ENCODE measurements at regions not wholly inside any gene's neighbourhood (a gene's known extent, or its start where the extent isn't known, plus 50 kb on each side); places are given as distances from the start of the nearest gene placed in this dataset.
"Not testable (repeated sequence)": the region's sequence is repeated elsewhere in the genome, so short reads cannot be mapped to it uniquely, and the experiment has no call there.

DNA sequence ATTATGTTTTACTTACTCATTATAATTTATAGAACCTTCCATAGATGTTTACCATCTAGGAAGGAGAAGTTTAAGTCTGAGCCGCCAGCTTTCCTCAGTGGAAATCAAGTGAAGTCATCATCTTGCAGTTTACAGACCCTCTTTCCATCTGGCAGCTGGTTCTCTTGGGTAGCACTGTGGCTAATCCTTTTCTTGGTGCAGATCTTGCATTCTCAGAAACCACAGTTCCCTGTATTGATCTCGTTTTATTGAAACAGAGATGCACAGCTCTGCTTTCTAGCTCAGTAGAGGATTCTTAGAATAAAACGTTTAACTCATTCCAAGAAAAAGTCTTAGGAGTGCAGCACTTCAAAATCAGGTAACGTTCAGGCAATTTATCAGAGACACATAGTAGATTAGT, 1154.7 kb downstream of the FOXD4L5 start:
- DNase-seq = not testable (repeated sequence)

DNA sequence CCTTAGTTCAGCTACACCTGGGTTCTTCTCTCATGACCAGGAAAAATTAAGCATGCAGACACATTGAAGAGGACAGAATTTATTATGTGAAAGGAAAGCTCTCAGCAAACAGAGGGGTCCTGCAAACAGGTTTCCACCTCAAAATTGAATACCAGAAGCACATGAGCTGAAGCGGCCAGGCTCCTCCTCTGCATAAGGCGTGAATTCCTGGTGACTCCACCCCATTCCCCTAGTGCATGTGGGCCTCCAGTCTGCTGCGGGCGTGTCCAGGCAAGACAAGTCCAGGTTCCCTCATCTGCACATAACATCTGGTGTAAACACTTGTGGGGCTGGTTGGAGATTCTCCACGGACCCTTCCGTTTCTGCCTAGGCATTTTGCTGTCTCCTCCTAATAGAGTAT, 1156.4 kb downstream of the FOXD4L5 start:
- no peak for DNase-seq

DNA sequence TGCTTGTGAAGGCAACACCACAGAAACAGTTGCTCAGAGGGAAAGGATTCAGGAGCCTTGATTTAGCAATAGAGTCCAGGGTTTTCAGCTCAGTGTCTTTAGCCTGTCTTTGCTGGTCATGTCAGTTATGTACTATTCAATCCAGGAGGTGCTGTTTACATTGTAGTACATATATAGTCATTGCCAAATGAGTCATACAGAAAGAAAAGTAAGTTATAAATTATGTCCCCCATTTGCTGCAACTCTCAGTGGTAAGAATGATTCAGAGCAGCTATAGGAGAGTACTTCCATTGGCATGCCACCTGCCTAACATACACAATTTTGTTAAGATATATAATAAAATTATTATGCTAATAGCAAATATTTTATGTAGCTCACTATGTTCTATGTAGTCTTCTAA, 1163.4 kb downstream of the FOXD4L5 start:
- DNase-seq = not testable (repeated sequence)

DNA sequence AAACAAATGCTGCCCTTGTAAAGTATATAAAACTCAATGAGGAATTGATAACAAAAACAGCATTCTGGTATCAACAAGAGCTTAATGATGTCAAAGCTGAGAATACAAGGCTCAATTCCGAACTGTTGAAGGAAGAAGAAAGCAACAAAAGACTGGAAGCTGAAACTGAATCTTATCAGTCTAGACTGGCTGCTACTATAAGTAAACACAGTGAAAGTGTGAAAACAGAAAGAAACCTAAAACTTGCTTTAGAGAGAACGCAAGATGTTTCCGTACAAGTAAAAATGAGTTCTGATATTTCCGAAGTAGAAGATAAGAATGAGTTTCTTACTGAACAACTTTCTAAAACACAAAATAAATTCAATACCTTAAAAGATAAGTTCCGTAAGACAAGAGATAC, 1167.7 kb downstream of the FOXD4L5 start:
- not testable (repeated sequence) for DNase-seq

DNA sequence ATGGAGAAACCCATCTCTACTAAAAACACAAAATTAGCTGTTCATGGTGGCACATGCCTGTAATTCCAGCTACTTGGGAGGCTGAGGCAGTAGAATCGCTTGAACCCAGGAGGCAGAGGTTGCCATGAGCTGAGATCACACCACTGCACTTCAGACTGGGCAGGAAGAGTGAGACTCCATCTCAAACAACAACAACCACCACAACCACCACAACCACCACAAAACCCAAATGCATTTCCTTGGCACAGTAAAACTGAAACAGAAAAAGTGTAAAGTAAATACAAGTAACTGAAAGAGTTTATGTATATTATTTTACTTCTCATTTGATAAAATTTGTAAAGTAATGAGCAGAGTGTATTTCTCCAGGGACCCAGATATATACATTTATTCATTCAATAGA, 1177.1 kb downstream of the FOXD4L5 start:
- DNase-seq = not testable (repeated sequence)

DNA sequence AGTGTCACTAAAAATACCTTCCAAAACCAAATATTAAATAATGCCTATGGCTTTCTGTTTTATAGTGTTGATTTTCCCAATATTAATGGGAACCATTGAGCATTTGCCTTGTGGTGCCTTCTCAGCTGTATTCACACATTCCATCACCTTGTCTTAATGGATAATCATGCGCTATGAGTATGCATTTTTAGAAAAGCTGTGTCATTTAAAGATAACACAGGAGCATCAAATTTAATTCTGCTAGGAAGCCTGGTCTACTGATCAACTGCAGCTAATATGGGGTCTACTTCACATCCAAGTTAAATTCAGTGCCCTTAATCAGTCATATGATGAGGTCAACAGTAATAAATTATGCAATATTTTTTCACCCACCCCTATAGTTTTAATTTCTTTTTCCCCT, 1177.8 kb downstream of the FOXD4L5 start:
- not testable (repeated sequence) for DNase-seq

DNA sequence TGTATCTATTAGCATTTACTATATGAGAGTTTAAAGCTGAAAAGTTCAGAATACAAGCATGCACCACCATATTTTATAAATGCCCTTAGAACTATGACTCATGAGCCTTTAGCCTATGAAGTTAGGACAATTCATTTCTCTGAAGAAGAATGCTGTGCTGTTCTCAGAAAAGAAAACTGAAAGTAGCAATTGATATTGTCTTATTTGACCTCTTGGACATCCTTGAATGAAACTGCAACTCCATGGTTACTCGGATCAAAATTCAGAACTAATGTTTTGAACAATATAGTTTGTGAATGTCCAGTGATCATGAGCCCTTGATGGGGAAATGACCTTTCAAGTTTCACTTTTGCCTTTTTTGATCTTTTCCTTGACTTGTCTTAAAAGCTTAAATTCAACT, 1179.8 kb downstream of the FOXD4L5 start:
- not testable (repeated sequence) for DNase-seq

DNA sequence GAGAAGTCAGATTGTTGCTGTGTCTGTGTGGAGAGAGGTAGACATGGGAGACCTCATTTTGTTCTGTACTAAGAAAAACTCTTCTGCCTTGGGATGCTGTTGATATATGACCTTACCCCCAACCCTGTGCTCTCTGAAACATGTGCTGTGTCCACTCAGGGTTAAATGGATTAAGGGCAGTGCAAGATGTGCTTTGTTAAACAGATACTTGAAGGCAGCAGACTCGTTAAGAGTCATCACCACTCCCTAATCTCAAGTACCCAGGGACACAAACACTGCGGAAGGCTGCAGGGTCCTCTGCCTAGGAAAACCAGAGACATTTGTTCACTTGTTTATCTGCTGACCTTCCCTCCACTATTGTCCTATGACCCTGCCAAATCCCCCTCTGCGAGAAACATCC, 1183.5 kb downstream of the FOXD4L5 start:
- DNase-seq = not testable (repeated sequence)

DNA sequence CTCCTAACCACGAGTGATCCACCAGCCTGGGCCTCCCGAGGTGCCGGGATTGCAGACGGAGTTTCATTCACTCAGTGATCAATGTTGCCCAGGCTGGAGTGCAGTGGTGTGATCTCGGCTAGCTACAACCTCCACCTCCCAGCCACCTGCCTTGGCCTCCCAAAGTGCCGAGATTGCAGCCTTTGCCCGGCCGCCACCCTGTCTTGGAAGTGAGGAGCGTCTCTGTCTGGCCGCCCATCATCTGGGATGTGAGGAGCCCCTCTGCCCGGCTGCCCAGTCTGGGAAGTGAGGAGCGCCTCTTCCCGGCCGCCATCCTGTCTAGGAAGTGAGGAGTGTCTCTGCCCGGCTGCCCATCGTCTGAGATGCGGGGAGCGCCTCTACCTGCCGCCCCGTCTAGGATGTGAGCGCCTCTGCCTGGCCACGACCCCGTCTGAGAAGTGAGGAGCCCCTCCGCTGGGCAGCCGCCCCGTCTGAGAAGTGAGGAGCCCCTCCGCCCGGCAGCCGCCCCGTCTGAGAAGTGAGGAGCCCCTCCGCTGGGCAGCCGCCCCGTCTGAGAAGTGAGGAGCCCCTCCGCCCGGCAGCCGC, 1184.3 kb downstream of the FOXD4L5 start:
- DNase-seq = not testable (repeated sequence)

DNA sequence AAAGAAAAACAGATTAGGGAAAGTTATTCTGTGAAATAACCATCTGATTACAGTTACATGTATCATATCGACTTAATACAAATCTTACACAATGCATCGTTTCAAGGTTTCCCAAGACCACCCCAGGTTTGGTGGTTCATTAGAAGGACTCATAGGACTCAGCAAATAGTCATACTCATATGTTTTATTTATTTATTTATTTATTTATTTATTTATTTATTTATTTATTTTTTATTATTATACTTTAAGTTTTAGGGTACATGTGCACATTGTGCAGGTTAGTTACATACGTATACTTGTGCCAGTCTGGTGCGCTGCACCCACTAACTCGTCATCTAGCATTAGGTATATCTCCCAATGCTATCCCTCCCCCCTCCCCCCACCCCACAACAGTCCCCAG, 1199.0 kb downstream of the FOXD4L5 start:
- not testable (repeated sequence) for DNase-seq

DNA sequence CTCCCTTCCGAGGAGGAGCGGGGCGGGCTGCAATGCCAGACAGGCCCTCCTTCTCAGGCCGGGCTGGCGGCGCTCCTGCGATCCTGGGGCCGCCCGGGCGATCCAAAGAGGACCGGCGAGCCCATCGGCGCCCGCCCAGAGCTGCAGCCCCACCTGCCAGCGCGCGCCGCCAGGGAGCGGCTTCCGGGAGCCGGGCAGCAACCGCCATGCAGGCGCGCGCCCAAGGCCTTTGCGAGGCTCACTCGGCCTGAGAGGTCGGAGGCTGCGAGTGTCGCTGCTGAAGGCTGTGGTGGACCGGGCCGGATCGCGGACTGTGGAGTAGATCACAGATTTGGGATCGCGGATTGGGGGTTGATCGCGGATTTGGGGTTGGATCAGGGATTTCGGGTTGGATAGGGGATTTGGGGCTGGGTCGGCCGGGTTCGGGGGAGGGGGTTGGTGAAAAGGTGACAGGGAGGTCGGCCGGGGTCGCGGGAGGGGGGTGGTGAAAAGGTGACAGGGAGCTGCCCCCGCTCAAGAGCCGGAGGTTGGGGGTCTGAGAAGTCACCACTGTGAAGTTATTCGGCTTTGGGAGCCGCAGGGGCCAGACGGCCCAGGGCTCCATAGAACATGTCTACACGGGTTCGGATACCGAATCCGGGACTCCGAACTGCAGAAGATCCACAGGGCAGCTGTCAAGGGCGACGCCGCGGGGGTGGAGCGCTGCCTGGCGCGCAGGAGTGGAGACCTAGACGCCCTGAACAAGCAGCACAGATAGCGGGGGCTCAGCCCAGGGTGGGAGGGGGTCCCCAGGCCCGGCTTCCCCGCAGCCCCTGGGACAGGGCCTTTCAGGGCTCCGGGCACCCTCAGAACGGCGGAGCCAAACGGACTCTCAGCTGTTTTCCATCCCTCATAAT, 1213.4 kb downstream of the FOXD4L5 start:
- not testable (repeated sequence) for DNase-seq

DNA sequence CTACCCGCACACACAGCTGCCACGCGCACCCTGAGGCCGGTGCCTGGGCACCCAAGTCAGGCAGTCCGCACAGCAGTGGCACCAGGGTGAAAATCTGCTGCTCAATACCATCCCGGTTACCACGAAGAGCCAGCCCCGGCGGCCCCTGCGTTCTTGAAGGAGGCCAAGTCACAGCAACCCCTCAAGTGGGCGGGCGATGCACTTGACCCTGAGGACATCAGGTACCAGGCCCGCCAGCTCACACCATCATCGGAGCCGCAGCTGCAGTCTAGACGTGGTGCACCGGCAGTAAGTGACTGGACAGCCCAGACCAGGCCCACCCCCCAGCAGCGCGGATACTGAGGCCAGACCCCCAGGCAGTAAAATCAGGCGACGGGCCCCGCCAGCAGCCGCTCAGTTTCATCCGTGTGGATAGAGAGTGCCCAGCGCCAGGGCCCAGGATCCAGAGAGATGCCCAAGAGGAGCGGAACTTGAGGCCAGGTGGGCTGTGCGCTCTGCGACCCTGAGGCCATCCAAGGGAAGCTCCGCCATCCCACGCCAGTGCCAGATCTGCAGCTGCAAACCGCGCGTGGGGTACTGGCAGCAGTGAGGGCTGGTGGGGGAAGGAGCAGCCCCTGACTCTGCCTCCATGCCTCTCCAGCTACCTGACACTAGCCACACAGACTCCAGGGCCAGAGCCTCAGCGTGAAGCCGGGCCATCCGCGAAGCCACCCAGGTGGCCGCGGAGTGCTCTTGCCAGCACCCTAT, 1214.2 kb downstream of the FOXD4L5 start:
- DNase-seq = not testable (repeated sequence)

DNA sequence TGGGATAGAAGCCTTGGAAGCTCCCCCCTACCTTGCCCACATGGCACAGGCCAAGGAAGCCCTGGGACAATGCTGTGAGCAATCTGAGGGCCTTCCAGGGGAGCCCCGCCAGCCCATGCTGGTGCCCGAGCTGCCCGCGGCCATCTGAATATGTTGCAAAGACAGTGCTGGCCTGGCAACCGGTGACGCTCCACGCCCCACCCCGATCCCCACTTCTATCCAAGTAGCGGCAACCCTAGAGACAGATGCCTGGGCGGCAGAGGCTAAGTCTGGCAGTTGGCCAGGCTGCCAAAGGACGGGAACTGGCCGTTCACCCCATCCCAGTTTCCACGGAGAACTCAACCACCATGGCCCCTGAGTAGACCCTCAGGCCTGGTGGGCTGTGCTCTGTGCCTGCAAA, 1214.9 kb downstream of the FOXD4L5 start:
- DNase-seq = not testable (repeated sequence)

DNA sequence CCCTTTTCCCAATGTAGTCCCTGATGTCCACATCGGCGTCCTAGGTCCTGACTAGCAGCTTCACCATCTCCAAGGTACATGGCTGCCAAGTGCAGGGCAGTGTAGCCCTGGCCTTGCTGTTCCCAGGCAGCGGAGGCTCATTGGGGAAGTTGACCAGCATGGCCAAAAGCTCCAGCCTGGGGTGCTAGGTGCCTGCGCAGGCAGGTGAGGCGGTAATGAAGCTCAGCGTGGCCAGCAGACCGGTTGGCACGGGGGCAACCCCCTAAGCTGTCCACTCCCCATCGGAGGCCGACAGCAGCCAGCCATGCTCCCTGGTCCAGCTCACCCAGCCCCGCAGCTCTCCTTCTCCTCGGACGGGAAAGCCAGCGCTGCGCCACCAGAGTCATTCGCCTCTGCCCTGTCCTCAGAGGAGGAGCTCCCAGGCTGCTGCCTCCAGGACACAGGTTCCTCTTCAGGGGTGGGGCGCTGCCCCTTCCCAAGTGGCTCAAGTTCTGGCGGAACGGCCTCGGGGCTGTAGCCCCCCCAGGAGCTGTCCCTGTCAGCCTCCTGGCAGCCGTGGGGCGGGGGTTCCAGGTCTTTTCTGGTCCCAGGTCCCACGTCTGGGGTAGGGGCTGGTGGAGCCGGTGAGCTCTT, 1218.2 kb downstream of the FOXD4L5 start:
- DNase-seq = no peak

DNA sequence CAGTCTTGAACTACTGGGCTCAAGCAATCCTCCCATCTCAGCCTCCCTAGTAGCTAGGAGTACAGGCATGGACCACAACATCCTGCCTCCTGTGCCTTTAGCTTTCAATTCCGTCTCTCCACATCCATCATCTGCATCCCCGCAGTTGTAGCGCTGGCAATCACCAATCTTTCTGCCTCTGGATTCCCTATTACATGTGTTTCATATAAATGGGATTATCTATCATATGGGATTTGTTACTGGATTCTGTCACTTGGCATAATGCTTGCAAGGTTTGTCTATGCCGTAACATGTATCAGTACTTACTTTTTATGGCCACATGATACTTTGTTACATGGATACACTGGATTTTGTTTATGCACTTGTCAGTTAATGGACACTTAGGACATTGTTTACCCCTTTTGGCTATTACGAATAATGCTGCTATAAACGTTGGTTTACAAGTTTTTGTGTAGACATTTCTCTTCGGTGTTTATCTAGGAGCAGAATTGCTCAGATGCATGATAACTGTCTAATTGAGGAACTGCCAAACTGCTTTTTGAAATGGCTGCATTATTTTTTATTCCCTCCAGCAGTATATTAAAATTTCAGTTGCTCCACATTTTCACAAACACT, 1223.9 kb downstream of the FOXD4L5 start:
- DNase-seq = no peak

DNA sequence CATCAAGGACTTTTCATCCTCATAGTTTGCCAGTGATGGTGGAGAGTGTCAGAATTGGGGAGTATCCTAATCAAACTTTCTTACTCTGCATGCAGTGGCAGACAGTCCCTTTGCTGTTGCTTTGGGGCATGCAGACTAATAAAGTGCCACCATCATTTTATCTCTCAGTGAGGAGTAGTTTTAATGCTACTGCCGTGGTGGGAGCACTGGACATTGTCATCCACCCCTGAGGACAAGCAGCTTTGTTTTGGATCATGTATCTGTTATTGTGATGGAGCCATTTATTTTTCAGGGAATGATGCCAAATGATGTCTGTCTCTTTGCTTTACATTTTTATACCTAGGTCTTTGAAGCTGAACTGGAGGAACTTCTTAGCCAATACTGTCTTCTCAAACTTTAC, 1226.9 kb downstream of the FOXD4L5 start:
- DNase-seq = not testable (repeated sequence)

DNA sequence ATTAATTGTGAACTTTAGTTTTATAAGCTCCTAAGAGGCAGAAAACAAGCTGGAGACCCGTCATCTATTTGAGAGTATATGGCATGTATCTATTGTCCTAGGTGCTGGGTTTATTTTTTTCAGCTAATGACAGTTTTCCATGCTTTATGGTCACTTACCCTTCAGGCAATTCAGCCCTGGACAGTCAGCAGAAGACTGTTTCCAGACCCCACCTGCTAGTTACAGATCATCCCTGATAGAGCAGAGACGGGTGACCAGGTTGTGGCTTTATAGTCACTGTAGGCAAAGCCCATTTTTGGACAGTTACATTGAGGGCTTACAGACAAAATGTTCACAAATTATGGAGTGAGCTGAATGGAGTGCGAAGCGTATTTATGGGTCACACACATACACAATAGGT, 1227.5 kb downstream of the FOXD4L5 start:
- DNase-seq = no peak

DNA sequence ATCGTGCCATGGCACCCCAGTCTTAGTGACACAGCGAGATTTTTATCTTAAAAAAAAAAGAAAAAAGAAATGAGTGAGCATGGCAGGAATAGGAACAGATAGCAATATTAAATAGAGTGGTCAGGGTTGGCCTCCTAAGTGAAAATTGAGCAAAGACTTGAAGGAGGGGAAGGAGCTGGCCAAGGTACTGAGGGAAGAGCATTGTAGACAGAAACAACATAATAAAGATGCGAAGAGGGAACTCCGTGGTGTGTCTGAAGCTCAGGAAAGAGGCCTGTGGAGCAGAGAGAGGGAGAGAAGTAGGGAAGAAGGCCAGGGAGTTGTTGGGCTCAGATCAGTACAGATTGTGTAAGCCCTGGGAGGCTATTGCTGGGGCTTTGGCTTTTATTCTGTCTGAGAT, 1256.1 kb downstream of the FOXD4L5 start:
- DNase-seq = not testable (repeated sequence)

DNA sequence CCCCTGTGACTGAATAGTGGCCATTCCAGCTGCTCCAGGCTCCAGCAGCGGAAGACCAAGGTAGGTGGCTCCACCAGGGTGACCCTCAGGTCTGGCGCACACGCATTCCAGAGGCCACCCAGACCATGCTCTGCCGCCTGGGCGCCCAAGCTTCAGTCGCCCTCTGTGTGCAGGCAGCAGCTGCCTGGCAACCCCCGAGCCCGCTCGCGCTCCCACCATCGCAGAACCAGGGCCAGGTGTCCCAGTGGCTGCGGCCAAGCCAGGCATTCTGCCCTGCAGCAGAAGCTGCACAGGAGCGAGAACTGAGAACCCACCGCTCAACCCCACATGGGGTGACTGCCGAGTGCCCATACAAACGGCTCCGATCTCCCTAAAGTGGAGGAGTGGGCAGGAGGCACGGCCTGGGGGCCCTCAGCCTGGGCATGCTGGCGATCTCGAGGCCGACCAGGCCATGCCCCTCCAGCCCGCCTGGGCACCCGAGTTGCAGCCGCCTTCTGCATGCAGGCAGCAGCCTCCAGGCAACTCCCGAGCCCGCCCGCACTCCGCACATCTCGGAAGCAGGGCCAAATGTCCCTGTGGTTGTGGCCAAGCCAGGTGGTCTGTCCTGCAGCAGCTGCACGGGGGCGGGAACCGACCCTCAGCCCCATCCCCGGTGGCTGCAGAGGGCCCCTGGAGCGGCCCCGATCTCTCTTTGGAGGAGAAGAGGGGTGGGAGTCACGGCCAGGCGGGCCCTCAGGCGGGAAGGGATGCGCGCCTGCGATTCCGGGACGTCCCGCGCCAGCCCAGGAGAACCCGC, 1264.1 kb downstream of the FOXD4L5 start:
- not testable (repeated sequence) for DNase-seq

DNA sequence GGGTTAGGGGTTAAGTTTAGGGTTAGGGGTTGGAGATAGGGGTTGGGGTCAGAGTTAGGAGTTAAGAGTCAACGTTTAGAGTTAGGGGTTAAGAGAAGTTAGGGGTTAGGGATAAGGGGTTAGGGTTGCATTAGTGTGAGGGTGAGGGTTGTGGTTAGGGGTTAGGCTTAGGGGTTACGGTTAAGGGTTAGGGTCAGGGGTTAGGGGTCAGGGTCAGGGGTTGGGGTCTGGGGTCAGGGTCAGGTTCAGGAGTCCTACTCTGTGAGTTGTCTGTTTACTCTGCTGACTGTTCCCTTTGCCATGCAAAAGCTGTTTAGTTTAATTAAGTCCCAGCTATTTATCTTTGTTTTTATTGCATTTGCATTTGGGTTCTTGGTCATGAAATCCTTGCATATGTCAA, 1267.3 kb downstream of the FOXD4L5 start:
- DNase-seq = not testable (repeated sequence)

DNA sequence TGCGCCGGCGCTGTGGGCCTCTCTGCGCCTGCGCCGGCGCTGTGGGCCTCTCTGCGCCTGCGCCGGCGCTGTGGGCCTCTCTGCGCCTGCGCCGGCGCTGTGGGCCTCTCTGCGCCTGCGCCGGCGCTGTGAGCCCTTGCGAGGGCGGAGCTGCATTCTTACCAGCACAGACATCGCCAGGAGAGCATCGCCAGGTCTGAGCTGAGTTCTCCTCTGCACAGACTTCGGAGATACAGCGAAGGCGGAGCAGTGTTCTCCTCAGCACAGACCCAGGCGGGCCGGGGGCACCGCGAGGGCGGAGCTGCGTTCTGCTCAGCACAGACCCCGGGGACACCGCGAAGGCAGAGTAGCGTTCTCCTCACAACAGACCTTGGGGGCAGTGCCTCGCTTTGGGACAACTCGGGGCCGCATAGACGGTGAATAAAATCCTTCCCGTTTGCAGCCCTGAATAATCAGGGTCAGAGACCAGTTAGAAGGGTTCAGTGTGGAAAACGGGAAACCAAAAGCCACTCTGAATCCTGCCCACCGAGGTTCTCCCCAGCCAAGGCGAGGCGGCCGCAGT, 1268.1 kb downstream of the FOXD4L5 start:
- peak; percentile 47 for DNase-seq
